K562 (cell line): ENCODE measurements at regions not wholly inside any gene's neighbourhood (a gene's known extent, or its start where the extent isn't known, plus 50 kb on each side); places are given as distances from the start of the nearest gene placed in this dataset.

Source experiments
- CTCF ChIP-seq, 3 experiments: IDR thresholded peaks in 2 of 3; conservative IDR thresholded peaks in 1 of 3; 2 replicates each; pipeline ENCODE4 v1.5.1; 2011 to 2012; ENCODE audit warnings: low read length in 3 of 3, mild to moderate bottlenecking in 3 of 3, control low read depth in 2 of 3, improper control_type of control experiment in 1 of 3, inconsistent platforms in 1 of 3, low read depth in 1 of 3, mixed read lengths in 1 of 3, moderate library complexity in 1 of 3; ENCODE audit not compliant: insufficient read depth in 2 of 3
- ETS1 ChIP-seq: conservative IDR thresholded peaks from 2 replicates; pipeline ENCODE4 v1.6.1; 2011; ENCODE audit warnings: low read depth, mild to moderate bottlenecking, low read length; ENCODE audit not compliant: control insufficient read depth
- EZH2 ChIP-seq: IDR thresholded peaks from 2 replicates; pipeline ENCODE4 v1.6.1; 2012; ENCODE audit warnings: low read depth, mild to moderate bottlenecking, inconsistent platforms, low read length, borderline replicate concordance
- HDGF ChIP-seq: fragments of 450-650 bp; IDR thresholded peaks from 2 replicates; pipeline ENCODE4 v1.6.1; 2016
- PHF8 ChIP-seq: fragments of 200-600 bp; sonication (generic); IDR thresholded peaks from 2 replicates; pipeline ENCODE4 v1.6.1; 2012; ENCODE audit warnings: mixed run types, mild to moderate bottlenecking, inconsistent platforms, low read length, moderate library complexity, borderline replicate concordance
- UBTF ChIP-seq, 2 experiments: IDR thresholded peaks; 2 replicates each; pipeline ENCODE4 v1.6.1; 2012; ENCODE audit warnings: improper control_type of control experiment in 2 of 2, low read depth in 2 of 2, low read length in 2 of 2, borderline replicate concordance in 1 of 2
- XRCC4 ChIP-seq: IDR thresholded peaks from one replicate; pipeline ENCODE4 v1.6.1; 2011; ENCODE audit not compliant: insufficient read depth, insufficient read length; ENCODE audit errors: extremely low read depth
- ZBTB40 ChIP-seq, 2 experiments: fragments of 450-650 bp in 1 of 2; sonication (generic) in 1 of 2; formaldehyde crosslinking in 1 of 2; IDR thresholded peaks; 2 replicates each; pipeline versions ENCODE4 v1.7.1 to v1.9.0; 2016 to 2022; ENCODE audit warnings: inconsistent platforms in 1 of 2, mild to moderate bottlenecking in 1 of 2, missing genetic modification reagents in 1 of 2

- TF ChIP-seq CTCF (IDR thresholded peaks at IDR 0.05 in 2 of 3, conservative IDR thresholded peaks at IDR 0.05 in 1 of 3; ENCODE audit: insufficient read depth in 2 of 3, low read depth in 1 of 3, low read length in 3 of 3) (no peak), ETS1 (no peak), UBTF (IDR thresholded peaks at IDR 0.05; ENCODE audit: borderline replicate concordance in 1 of 2, low read depth in 2 of 2, low read length in 2 of 2) (no peak), EZH2 (no peak), XRCC4 (no peak), PHF8 (no peak), HDGF (no peak), ZBTB40 (IDR thresholded peaks at IDR 0.05) (no peak), ZBTB40 (CRISPR knock-in tag; IDR thresholded peaks at IDR 0.05) (no peak)
These were observed 573.7 kb downstream of the EPHA5 start for GRCh38 chr4:65096630-65097029.
